Suprapubic skin (tissue), 4 donors: ENCODE measurements at regions not wholly inside any gene's neighbourhood (a gene's known extent, or its start where the extent isn't known, plus 50 kb on each side); places are given as distances from the start of the nearest gene placed in this dataset.
"Not testable (repeated sequence)": the region's sequence is repeated elsewhere in the genome, so short reads cannot be mapped to it uniquely, and the experiment has no call there.

Experiments used
- DNase-seq, 2 donors: peaks; one replicate each; pipeline ENCODE4 v3.0.0-alpha.2; 2019; ENCODE audit warnings: low spot score in 2 of 2
- H3K27ac ChIP-seq: fragments of 200-600 bp; sonication (generic); one replicate; pipeline ENCODE4 v1.5.1; 2019
- H3K27me3 ChIP-seq: fragments of 200-600 bp; sonication (generic); one replicate; pipeline ENCODE4 v1.5.1; 2019
- H3K36me3 ChIP-seq: fragments of 200-600 bp; sonication (generic); one replicate; pipeline ENCODE4 v1.5.1; 2019
- H3K4me1 ChIP-seq: fragments of 200-600 bp; sonication (generic); one replicate; pipeline ENCODE4 v1.5.1; 2019
- H3K4me3 ChIP-seq: fragments of 200-600 bp; sonication (generic); one replicate; pipeline ENCODE4 v1.5.1; 2019; ENCODE audit warnings: mild to moderate bottlenecking
- H3K9me3 ChIP-seq: fragments of 200-600 bp; sonication (generic); one replicate; pipeline ENCODE4 v1.5.1; 2019
- CTCF ChIP-seq, 2 donors: fragments of 200-600 bp in 1 of 2; fragments of 450-650 bp in 1 of 2; sonication (generic) in 1 of 2; IDR thresholded peaks; one replicate each; pipeline ENCODE4 v1.5.1; 2016 to 2019; ENCODE audit warnings: antibody characterized with exemption in 2 of 2, mild to moderate bottlenecking in 1 of 2, moderate library complexity in 1 of 2
- EP300 ChIP-seq: sonication (generic); formaldehyde crosslinking; IDR thresholded peaks from one replicate; pipeline ENCODE4 v1.6.1; 2017; ENCODE audit warnings: antibody characterized with exemption
- POLR2A ChIP-seq, 2 donors: fragments of 450-650 bp; IDR thresholded peaks; one replicate each; pipeline ENCODE4 v1.6.1; 2017; ENCODE audit warnings: antibody characterized with exemption in 2 of 2, mild to moderate bottlenecking in 2 of 2, moderate library complexity in 2 of 2
- POLR2AphosphoS5 ChIP-seq, 3 donors: sonication (generic); formaldehyde crosslinking; IDR thresholded peaks; one replicate each; pipeline ENCODE4 v1.6.1; 2017; ENCODE audit warnings: antibody characterized with exemption in 3 of 3
- WGBS: methylation state at CpG from one replicate; pipeline ENCODE4 v1.1.5; 2018; 5-methylcytosine and 5-hydroxymethylcytosine counted together

GRCh38 chr13:84588023-84588422 lies 705.7 kb upstream of the SLITRK1 start:
- TF ChIP-seq POLR2AphosphoS5 (IDR thresholded peaks at IDR 0.05) (no peak), EP300 (no peak), CTCF (IDR thresholded peaks at IDR 0.05) (no peak), POLR2A (IDR thresholded peaks at IDR 0.05) (no peak)
- Histone ChIP-seq H3K27me3 (no peaks in the 10 kb centered on the region), H3K4me1 (no peaks in the 10 kb centered on the region), H3K4me3 (no peak overlapping the region), H3K36me3 (no peaks in the 10 kb centered on the region), H3K9me3 (no peaks in the 10 kb centered on the region), H3K27ac (no peak overlapping the region)
- no peak for DNase-seq
- 69% methylated on average over 1 of the region's 1 CpG for WGBS

DNA sequence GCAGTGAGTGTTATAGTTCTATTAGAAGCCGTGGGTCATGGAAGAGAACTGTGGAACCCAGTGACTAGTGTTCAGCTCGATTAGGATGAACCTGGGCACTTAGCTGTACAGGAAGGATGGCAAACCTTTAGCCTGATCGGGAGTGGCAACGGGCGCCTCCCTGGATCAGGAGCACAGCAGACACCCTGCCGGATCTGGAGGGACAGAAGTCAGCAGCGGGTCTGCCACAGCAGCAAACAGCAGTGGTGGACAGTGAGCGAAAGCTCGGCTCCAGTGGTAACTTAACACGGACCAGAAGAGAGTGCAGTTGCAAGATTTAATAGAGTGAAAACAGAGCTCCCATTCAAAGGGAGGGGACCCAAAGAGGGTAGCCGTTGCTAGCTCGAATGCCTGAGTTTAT lies 697.6 kb upstream of the SLITRK1 start:
- not testable (repeated sequence) for H3K9me3 ChIP-seq, H3K27ac ChIP-seq, H3K27me3 ChIP-seq, H3K4me1 ChIP-seq, H3K36me3 ChIP-seq, H3K4me3 ChIP-seq, DNase-seq
- 88% methylated on average over 12 of the region's 12 CpGs for WGBS

GRCh38 chr13:84574851-84575250 lies 692.6 kb upstream of the SLITRK1 start:
- no peak overlapping the region for H3K4me3 ChIP-seq
- DNase-seq: no peak
- H3K9me3 ChIP-seq: no peaks in the 10 kb centered on the region
- H3K27ac ChIP-seq: no peak overlapping the region
- no peaks in the 10 kb centered on the region for H3K36me3 ChIP-seq
- H3K4me1 ChIP-seq: no peaks in the 10 kb centered on the region
- H3K27me3 ChIP-seq: no peaks in the 10 kb centered on the region
- TF ChIP-seq EP300: no peak
- TF ChIP-seq POLR2AphosphoS5 (IDR thresholded peaks at IDR 0.05): no peak
- no peak for TF ChIP-seq CTCF (IDR thresholded peaks at IDR 0.05)
- TF ChIP-seq POLR2A (IDR thresholded peaks at IDR 0.05): no peak

- DNase-seq: no peak
- Histone ChIP-seq H3K27ac (no peak overlapping the region), H3K4me3 (no peak overlapping the region), H3K36me3 (no peaks in the 10 kb centered on the region), H3K4me1 (no peaks in the 10 kb centered on the region), H3K9me3 (no peaks in the 10 kb centered on the region), H3K27me3 (no peaks in the 10 kb centered on the region)
- WGBS: 69% methylated on average over 3 of the region's 3 CpGs
- no peak for TF ChIP-seq POLR2A (IDR thresholded peaks at IDR 0.05)
- TF ChIP-seq EP300: no peak
- no peak for TF ChIP-seq CTCF (IDR thresholded peaks at IDR 0.05)
- TF ChIP-seq POLR2AphosphoS5 (IDR thresholded peaks at IDR 0.05): no peak
Observed at GRCh38 chr13:84571264-84571663, 689.0 kb upstream of the SLITRK1 start.

- H3K27me3 ChIP-seq: no peaks in the 10 kb centered on the region
- no peaks in the 10 kb centered on the region for H3K9me3 ChIP-seq
- H3K27ac ChIP-seq: no peak overlapping the region
- no peak for TF ChIP-seq EP300
- TF ChIP-seq POLR2AphosphoS5 (IDR thresholded peaks at IDR 0.05): no peak
- no peak for TF ChIP-seq CTCF (IDR thresholded peaks at IDR 0.05)
- TF ChIP-seq POLR2A (IDR thresholded peaks at IDR 0.05): no peak
- no peak for DNase-seq
- no peaks in the 10 kb centered on the region for H3K36me3 ChIP-seq
- H3K4me1 ChIP-seq: no peaks in the 10 kb centered on the region
- no peak overlapping the region for H3K4me3 ChIP-seq
- 84% methylated on average over 2 of the region's 2 CpGs for WGBS
Observed at GRCh38 chr13:84570831-84571230, 688.6 kb upstream of the SLITRK1 start.

DNA sequence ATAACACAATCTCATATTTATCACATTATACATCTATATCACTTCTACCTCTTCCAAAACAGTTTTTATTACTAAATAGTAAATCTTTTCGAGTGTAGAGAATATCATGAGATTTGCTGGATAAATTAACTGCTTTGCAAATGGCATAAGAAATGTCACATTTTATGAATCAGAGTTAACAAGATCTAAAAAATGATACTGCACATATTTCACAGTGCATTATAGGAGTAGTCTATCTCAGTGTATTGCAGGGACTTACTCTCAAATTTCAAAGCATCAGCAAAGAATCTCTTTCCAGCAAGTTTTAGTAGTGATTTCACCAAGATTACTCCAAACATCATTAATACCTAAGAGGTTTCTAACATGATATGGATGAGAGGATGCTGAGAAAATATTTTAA lies 687.1 kb upstream of the SLITRK1 start:
- Histone ChIP-seq H3K27ac (no peak overlapping the region), H3K36me3 (no peaks in the 10 kb centered on the region), H3K27me3 (no peaks in the 10 kb centered on the region), H3K4me3 (no peak overlapping the region), H3K4me1 (no peaks in the 10 kb centered on the region), H3K9me3 (no peaks in the 10 kb centered on the region)
- DNase-seq: no peak
- no peak for TF ChIP-seq CTCF (IDR thresholded peaks at IDR 0.05)
- TF ChIP-seq EP300: no peak
- TF ChIP-seq POLR2AphosphoS5 (IDR thresholded peaks at IDR 0.05): no peak
- TF ChIP-seq POLR2A (IDR thresholded peaks at IDR 0.05): no peak
- 36% methylated on average over 1 of the region's 1 CpG for WGBS
